Activated CD4-positive, alpha-beta memory T cell treated with anti-CD3 and anti-CD28 coated beads, Interleukin-2, amount 10 ng/mL, durations not matched to agents 7 days and 5 days (primary cell): ENCODE measurements at regions not wholly inside any gene's neighbourhood (a gene's known extent, or its start where the extent isn't known, plus 50 kb on each side); places are given as distances from the start of the nearest gene placed in this dataset.
"Not testable (repeated sequence)": the region's sequence is repeated elsewhere in the genome, so short reads cannot be mapped to it uniquely, and the experiment has no call there.

Source experiments
- CTCF ChIA-PET: fragments of 350-600 bp; sonication (Branson Sonifier 250); formaldehyde crosslinking; loops from one replicate; lab custom pipeline; 2021; ENCODE audit warnings: antibody characterized with exemption, inconsistent platforms; lab: Charles Lee
- POLR2A ChIA-PET: fragments of 350-600 bp; sonication (Branson Sonifier 250); formaldehyde crosslinking; loops from one replicate; lab custom pipeline; 2021; ENCODE audit warnings: antibody characterized with exemption; lab: Charles Lee
- DNase-seq: peaks from one replicate; pipeline ENCODE4 v3.0.0-alpha.2; 2020
- H3K27ac Mint-ChIP-seq: one replicate; pipeline ENCODE4 v1.8.0; 2021; ENCODE audit warnings: mild to moderate bottlenecking, mixed read lengths
- H3K27me3 Mint-ChIP-seq: one replicate; pipeline ENCODE4 v1.8.0; 2021; ENCODE audit warnings: mixed read lengths
- H3K36me3 Mint-ChIP-seq: one replicate; pipeline ENCODE4 v1.8.0; 2021; ENCODE audit warnings: low read depth, mixed read lengths
- H3K4me1 Mint-ChIP-seq: one replicate; pipeline ENCODE4 v1.8.0; 2021; ENCODE audit warnings: mixed read lengths
- H3K4me3 Mint-ChIP-seq: one replicate; pipeline ENCODE4 v1.8.0; 2021; ENCODE audit warnings: mild to moderate bottlenecking, mixed read lengths
- H3K9me3 Mint-ChIP-seq: one replicate; pipeline ENCODE4 v1.8.0; 2021; ENCODE audit warnings: mixed read lengths

- ChIA-PET POLR2A (no interaction called here), CTCF (no interaction called here)
- H3K36me3 Mint-ChIP-seq: no peaks in the 10 kb centered on the region
- H3K9me3 Mint-ChIP-seq: no peaks in the 10 kb centered on the region
- DNase-seq: no peak
- no peak overlapping the region for H3K4me3 Mint-ChIP-seq
- H3K4me1 Mint-ChIP-seq: no peaks in the 10 kb centered on the region
- H3K27me3 Mint-ChIP-seq: peaks cover 7% of the 10 kb centered on the region
- H3K27ac Mint-ChIP-seq: no peak overlapping the region
Measured at GRCh38 chr11:105398636-105399035, 211.2 kb upstream of the GRIA4 start.

GRCh38 chr11:105393326-105393725, 216.5 kb upstream of the GRIA4 start:
- POLR2A ChIA-PET: no interaction called here
- DNase-seq: no peak
- no peak overlapping the region for H3K4me3 Mint-ChIP-seq
- no peaks in the 10 kb centered on the region for H3K4me1 Mint-ChIP-seq
- no peak overlapping the region for H3K27ac Mint-ChIP-seq
- no peaks in the 10 kb centered on the region for H3K36me3 Mint-ChIP-seq
- CTCF ChIA-PET: no interaction called here
- no peaks in the 10 kb centered on the region for H3K9me3 Mint-ChIP-seq
- no peaks in the 10 kb centered on the region for H3K27me3 Mint-ChIP-seq

GRCh38 chr11:105392556-105392955, 217.3 kb upstream of the GRIA4 start:
- CTCF ChIA-PET: no interaction called here
- Mint-ChIP-seq H3K27me3 (no peaks in the 10 kb centered on the region), H3K36me3 (no peaks in the 10 kb centered on the region), H3K4me1 (no peaks in the 10 kb centered on the region), H3K9me3 (no peaks in the 10 kb centered on the region), H3K4me3 (no peak overlapping the region), H3K27ac (no peak overlapping the region)
- DNase-seq: no peak
- POLR2A ChIA-PET: no interaction called here

- no peak for DNase-seq
- ChIA-PET CTCF (no interaction called here), POLR2A (no interaction called here)
- no peaks in the 10 kb centered on the region for H3K9me3 Mint-ChIP-seq
- no peaks in the 10 kb centered on the region for H3K27me3 Mint-ChIP-seq
- no peaks in the 10 kb centered on the region for H3K36me3 Mint-ChIP-seq
- no peak overlapping the region for H3K27ac Mint-ChIP-seq
- H3K4me1 Mint-ChIP-seq: no peaks in the 10 kb centered on the region
- H3K4me3 Mint-ChIP-seq: no peak overlapping the region
Measured at GRCh38 chr11:105389952-105390351, 219.9 kb upstream of the GRIA4 start.

GRCh38 chr11:105388006-105388405, 221.9 kb upstream of the GRIA4 start:
- CTCF ChIA-PET: no interaction called here
- POLR2A ChIA-PET: no interaction called here
- no peaks in the 10 kb centered on the region for H3K36me3 Mint-ChIP-seq
- DNase-seq: no peak
- no peaks in the 10 kb centered on the region for H3K4me1 Mint-ChIP-seq
- no peaks in the 10 kb centered on the region for H3K27me3 Mint-ChIP-seq
- H3K27ac Mint-ChIP-seq: no peak overlapping the region
- no peaks in the 10 kb centered on the region for H3K9me3 Mint-ChIP-seq
- no peak overlapping the region for H3K4me3 Mint-ChIP-seq

- Mint-ChIP-seq H3K27ac (no peak overlapping the region), H3K4me3 (no peak overlapping the region), H3K27me3 (no peaks in the 10 kb centered on the region), H3K36me3 (no peaks in the 10 kb centered on the region), H3K9me3 (no peaks in the 10 kb centered on the region), H3K4me1 (no peaks in the 10 kb centered on the region)
- ChIA-PET POLR2A (no interaction called here), CTCF (no interaction called here)
- DNase-seq: no peak
Measured at GRCh38 chr11:105381941-105382340, 227.9 kb upstream of the GRIA4 start.

- CTCF ChIA-PET: no interaction called here
- Mint-ChIP-seq H3K9me3 (peaks cover 6% of the 10 kb centered on the region), H3K27ac (no peak overlapping the region), H3K36me3 (no peaks in the 10 kb centered on the region), H3K4me3 (no peak overlapping the region), H3K4me1 (no peaks in the 10 kb centered on the region), H3K27me3 (no peaks in the 10 kb centered on the region)
- POLR2A ChIA-PET: no interaction called here
- DNase-seq: no peak
Measured at GRCh38 chr11:105377870-105378269, 232.0 kb upstream of the GRIA4 start.

GRCh38 chr11:105372206-105372605, 232.6 kb upstream of the CARD18 start:
- ChIA-PET CTCF (no interaction called here), POLR2A (no interaction called here)
- H3K4me3 Mint-ChIP-seq: no peak overlapping the region
- no peak overlapping the region for H3K27ac Mint-ChIP-seq
- DNase-seq: no peak
- no peaks in the 10 kb centered on the region for H3K4me1 Mint-ChIP-seq
- H3K36me3 Mint-ChIP-seq: no peaks in the 10 kb centered on the region
- peaks cover 6% of the 10 kb centered on the region for H3K9me3 Mint-ChIP-seq
- no peaks in the 10 kb centered on the region for H3K27me3 Mint-ChIP-seq

- CTCF ChIA-PET: no interaction called here
- Mint-ChIP-seq H3K4me1 (no peaks in the 10 kb centered on the region), H3K36me3 (no peaks in the 10 kb centered on the region), H3K9me3 (peaks cover 6% of the 10 kb centered on the region), H3K27me3 (no peaks in the 10 kb centered on the region), H3K4me3 (no peak overlapping the region), H3K27ac (no peak overlapping the region)
- POLR2A ChIA-PET: no interaction called here
- DNase-seq: no peak
Measured at GRCh38 chr11:105371311-105371710, 231.7 kb upstream of the CARD18 start.

GRCh38 chr11:105368711-105369110, 229.1 kb upstream of the CARD18 start:
- Mint-ChIP-seq H3K27me3 (peaks cover 3% of the 10 kb centered on the region), H3K4me1 (no peaks in the 10 kb centered on the region), H3K9me3 (no peaks in the 10 kb centered on the region), H3K27ac (no peak overlapping the region), H3K36me3 (no peaks in the 10 kb centered on the region), H3K4me3 (no peak overlapping the region)
- ChIA-PET CTCF (no interaction called here), POLR2A (no interaction called here)
- DNase-seq: no peak

- no peak overlapping the region for H3K27ac Mint-ChIP-seq
- ChIA-PET CTCF (no interaction called here), POLR2A (no interaction called here)
- no peak overlapping the region for H3K4me3 Mint-ChIP-seq
- H3K27me3 Mint-ChIP-seq: peaks cover 3% of the 10 kb centered on the region
- no peaks in the 10 kb centered on the region for H3K9me3 Mint-ChIP-seq
- no peaks in the 10 kb centered on the region for H3K4me1 Mint-ChIP-seq
- H3K36me3 Mint-ChIP-seq: no peaks in the 10 kb centered on the region
- no peak for DNase-seq
Measured at GRCh38 chr11:105367129-105367528, 227.6 kb upstream of the CARD18 start.

- ChIA-PET POLR2A (no interaction called here), CTCF (no interaction called here)
- Mint-ChIP-seq H3K4me1 (no peaks in the 10 kb centered on the region), H3K27me3 (peaks cover 3% of the 10 kb centered on the region), H3K9me3 (no peaks in the 10 kb centered on the region), H3K36me3 (no peaks in the 10 kb centered on the region), H3K4me3 (no peak overlapping the region), H3K27ac (no peak overlapping the region)
- DNase-seq: no peak
Measured at GRCh38 chr11:105361651-105362050, 222.1 kb upstream of the CARD18 start.

GRCh38 chr11:105357764-105358163, 218.2 kb upstream of the CARD18 start:
- Mint-ChIP-seq H3K9me3 (no peaks in the 10 kb centered on the region), H3K27me3 (no peaks in the 10 kb centered on the region), H3K27ac (no peak overlapping the region), H3K4me3 (no peak overlapping the region), H3K36me3 (no peaks in the 10 kb centered on the region), H3K4me1 (no peaks in the 10 kb centered on the region)
- no peak for DNase-seq
- ChIA-PET CTCF (no interaction called here), POLR2A (no interaction called here)

GRCh38 chr11:105357146-105357545, 217.6 kb upstream of the CARD18 start:
- no peak overlapping the region for H3K4me3 Mint-ChIP-seq
- POLR2A ChIA-PET: no interaction called here
- no peaks in the 10 kb centered on the region for H3K27me3 Mint-ChIP-seq
- no peak overlapping the region for H3K27ac Mint-ChIP-seq
- no peaks in the 10 kb centered on the region for H3K4me1 Mint-ChIP-seq
- CTCF ChIA-PET: no interaction called here
- DNase-seq: no peak
- H3K9me3 Mint-ChIP-seq: no peaks in the 10 kb centered on the region
- no peaks in the 10 kb centered on the region for H3K36me3 Mint-ChIP-seq

GRCh38 chr11:105349867-105350266, 210.3 kb upstream of the CARD18 start:
- H3K27ac Mint-ChIP-seq, H3K4me1 Mint-ChIP-seq, POLR2A ChIA-PET, DNase-seq, CTCF ChIA-PET, H3K27me3 Mint-ChIP-seq, H3K9me3 Mint-ChIP-seq, H3K4me3 Mint-ChIP-seq, H3K36me3 Mint-ChIP-seq: not testable (repeated sequence)
